ENCODE measurements at regions not wholly inside any gene's neighbourhood (a gene's known extent, or its start where the extent isn't known, plus 50 kb on each side); places are given as distances from the start of the nearest gene placed in this dataset.

DNA sequence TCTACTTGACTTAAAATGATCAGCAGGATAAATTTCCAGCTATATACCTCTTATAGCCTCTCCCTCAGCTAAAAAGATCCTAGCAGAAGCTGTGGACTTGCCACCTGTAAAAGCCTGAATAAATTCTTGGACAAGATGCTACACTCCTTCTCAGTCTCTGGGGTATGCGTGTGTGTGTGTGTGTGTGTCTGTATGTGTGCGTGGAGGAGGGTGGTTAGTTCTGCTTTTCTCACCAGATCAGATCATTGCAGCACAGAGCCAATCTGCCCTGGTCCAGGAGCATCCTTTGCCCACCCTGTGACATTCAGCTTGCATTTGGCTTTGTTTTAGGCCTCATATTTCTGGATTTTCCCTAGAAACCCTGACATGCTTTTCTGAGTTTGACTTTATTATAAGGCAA lies 438.3 kb downstream of the RFC3 start:
- WGBS, 5 donors, result 19 to 44% (median 39%) methylated on average over 2 of the region's 2 CpGs
- Histone ChIP-seq H3K4me3 (no peak overlapping the region), H3K9me3 (peaks cover 0 to 23% (median 0%) of the 10 kb centered on the region in 8 donors), H3K4me1 (peaks cover 0 to 13% (median 7%) of the 10 kb centered on the region in 6 donors), H3K27ac (no peak overlapping the region), H3K36me3 (no peaks in the 10 kb centered on the region), H3K27me3 (replicated peaks in 1 of 7) (peaks cover 0 to 3% (median 0%) of the 10 kb centered on the region in 7 donors)
- no peak for TF ChIP-seq POLR2AphosphoS5 (IDR thresholded peaks at IDR 0.05)
- intact Hi-C loops (cut with DNase I; ENCODE audit: low total_unique reads), result no loop called here
- no peak for DNase-seq

DNA sequence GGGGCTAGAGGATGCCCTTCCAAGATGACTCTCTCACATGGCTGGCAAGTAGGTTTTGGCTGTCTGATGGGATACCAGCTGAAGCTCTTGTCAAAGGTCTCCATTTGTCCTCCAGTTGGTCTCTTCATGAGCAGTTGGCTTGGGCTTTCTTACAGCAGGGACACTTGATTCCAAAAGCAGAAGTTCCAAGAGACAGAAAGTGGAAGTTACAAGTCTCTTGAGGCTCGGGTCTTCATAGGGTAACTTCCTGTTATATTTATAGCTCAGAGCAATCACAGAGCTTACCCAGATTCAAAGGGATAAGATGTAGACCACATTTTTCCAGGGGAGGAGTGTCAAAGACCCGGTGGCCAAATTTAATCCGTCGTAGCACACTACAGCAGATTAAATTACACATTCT lies 440.0 kb downstream of the RFC3 start:
- Histone ChIP-seq H3K9me3 (peaks cover 0 to 25% (median 0%) of the 10 kb centered on the region in 8 donors), H3K27ac (no peak overlapping the region), H3K36me3 (no peaks in the 10 kb centered on the region), H3K27me3 (replicated peaks in 1 of 7) (peaks cover 0 to 3% (median 0%) of the 10 kb centered on the region in 7 donors), H3K4me1 (peaks cover 0 to 13% (median 7%) of the 10 kb centered on the region in 6 donors), H3K4me3 (no peak overlapping the region)
- 11 to 27% (median 21%) methylated on average over 4 of the region's 4 CpGs for WGBS, 5 donors
- TF ChIP-seq POLR2AphosphoS5 (IDR thresholded peaks at IDR 0.05), result no peak
- TF ChIP-seq POLR2A (IDR thresholded peaks at IDR 0.05), result no peak
- TF ChIP-seq, protein P1, sequence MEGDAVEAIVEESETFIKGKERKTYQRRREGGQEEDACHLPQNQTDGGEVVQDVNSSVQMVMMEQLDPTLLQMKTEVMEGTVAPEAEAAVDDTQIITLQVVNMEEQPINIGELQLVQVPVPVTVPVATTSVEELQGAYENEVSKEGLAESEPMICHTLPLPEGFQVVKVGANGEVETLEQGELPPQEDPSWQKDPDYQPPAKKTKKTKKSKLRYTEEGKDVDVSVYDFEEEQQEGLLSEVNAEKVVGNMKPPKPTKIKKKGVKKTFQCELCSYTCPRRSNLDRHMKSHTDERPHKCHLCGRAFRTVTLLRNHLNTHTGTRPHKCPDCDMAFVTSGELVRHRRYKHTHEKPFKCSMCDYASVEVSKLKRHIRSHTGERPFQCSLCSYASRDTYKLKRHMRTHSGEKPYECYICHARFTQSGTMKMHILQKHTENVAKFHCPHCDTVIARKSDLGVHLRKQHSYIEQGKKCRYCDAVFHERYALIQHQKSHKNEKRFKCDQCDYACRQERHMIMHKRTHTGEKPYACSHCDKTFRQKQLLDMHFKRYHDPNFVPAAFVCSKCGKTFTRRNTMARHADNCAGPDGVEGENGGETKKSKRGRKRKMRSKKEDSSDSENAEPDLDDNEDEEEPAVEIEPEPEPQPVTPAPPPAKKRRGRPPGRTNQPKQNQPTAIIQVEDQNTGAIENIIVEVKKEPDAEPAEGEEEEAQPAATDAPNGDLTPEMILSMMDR (IDR thresholded peaks at IDR 0.05 in 8 of 11, conservative IDR thresholded peaks at IDR 0.05 in 3 of 11), result no peak
- intact Hi-C loops (cut with DNase I; ENCODE audit: low total_unique reads), result no loop called here
- no peak for DNase-seq

DNA sequence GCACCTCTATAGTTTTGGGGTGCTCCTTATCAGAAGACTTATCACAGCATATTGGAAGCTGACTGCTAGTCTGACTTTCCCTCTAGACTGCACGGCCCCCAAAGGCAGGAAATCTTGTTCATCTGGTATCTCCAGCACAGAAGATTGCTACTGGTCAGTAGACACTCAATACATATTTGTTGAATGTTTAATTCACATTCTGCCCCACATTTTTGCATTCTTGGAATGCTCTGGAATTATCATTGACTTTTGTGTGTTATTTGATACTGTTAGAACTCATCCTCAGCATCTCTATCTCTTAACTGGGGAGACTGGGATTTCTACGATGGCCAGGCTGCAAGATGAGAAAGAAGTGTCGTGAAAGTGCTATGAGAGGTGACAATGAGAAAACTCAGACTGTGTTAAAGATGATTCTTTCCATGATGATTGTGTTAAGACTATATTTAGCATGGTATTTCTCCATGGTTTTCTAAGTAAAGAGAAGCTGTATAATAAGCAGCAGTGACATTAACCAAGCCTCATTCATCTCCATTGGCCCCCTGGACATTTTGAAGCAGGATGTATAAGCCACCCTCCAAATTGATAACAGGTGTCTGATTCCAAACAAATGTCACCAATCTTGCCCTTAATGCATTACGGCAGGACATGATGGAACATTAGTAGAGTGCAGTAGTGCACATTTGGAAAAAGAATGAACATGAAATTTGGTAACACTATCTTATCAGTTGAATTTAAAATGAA lies 440.9 kb downstream of the RFC3 start:
- H3K27me3 ChIP-seq (replicated peaks in 1 of 7), result peaks cover 0 to 3% (median 0%) of the 10 kb centered on the region in 7 donors
- H3K4me1 ChIP-seq, result peaks cover 0 to 13% (median 7%) of the 10 kb centered on the region in 6 donors
- WGBS, 5 donors, result 64 to 89% (median 79%) methylated on average over 4 of the region's 4 CpGs
- H3K27ac ChIP-seq, result no peak overlapping the region
- DNase-seq, result no peak
- no peaks in the 10 kb centered on the region for H3K36me3 ChIP-seq
- H3K4me3 ChIP-seq, result no peak overlapping the region
- peaks cover 0 to 25% (median 0%) of the 10 kb centered on the region in 8 donors for H3K9me3 ChIP-seq
- intact Hi-C loops (cut with DNase I; ENCODE audit: low total_unique reads), result no loop called here
- TF ChIP-seq POLR2A (IDR thresholded peaks at IDR 0.05), result no peak
- no peak for TF ChIP-seq POLR2AphosphoS5 (IDR thresholded peaks at IDR 0.05)
- TF ChIP-seq, protein P1 (IDR thresholded peaks at IDR 0.05 in 8 of 11, conservative IDR thresholded peaks at IDR 0.05 in 3 of 11), result no peak

DNA sequence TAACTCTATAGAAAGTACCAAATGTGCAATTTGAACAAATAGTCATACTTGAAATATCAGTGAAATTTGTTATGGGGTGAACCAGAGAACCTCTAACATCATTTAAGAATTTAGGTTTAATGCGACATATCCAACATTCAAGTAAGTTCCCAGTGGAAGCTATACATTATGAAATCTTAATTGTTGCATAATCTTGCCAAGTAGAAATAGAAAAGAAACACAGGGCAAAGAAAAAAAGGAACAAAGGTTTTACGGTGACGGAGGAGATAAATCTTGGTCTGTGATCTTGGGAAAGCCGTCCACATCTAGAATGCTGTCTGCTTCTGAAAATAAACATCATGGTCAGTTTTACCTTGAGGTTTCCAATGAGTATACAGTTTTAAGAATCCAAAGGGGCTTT lies 445.7 kb downstream of the RFC3 start:
- intact Hi-C loops (cut with DNase I; ENCODE audit: low total_unique reads), result no loop called here
- 57 to 67% (median 63%) methylated on average over 4 of the region's 4 CpGs for WGBS, 5 donors
- peaks cover 0 to under 1% (median 0%) of the 10 kb centered on the region in 6 donors for H3K4me1 ChIP-seq
- no peaks in the 10 kb centered on the region for H3K36me3 ChIP-seq
- no peak overlapping the region for H3K4me3 ChIP-seq
- peaks cover 0 to 12% (median 0%) of the 10 kb centered on the region in 8 donors for H3K9me3 ChIP-seq
- no peak overlapping the region for H3K27ac ChIP-seq
- DNase-seq, result no peak
- no peaks in the 10 kb centered on the region for H3K27me3 ChIP-seq (replicated peaks in 1 of 7)
- TF ChIP-seq POLR2AphosphoS5 (IDR thresholded peaks at IDR 0.05) (no peak), POLR2A (IDR thresholded peaks at IDR 0.05) (no peak)
- TF ChIP-seq, protein P1 (IDR thresholded peaks at IDR 0.05 in 8 of 11, conservative IDR thresholded peaks at IDR 0.05 in 3 of 11), result no peak

Measured in spleen (tissue), 11 donors.